IPS-18a (cell line): ENCODE measurements at regions not wholly inside any gene's neighbourhood (a gene's known extent, or its start where the extent isn't known, plus 50 kb on each side); places are given as distances from the start of the nearest gene placed in this dataset.
A peak's percentile ranks its signal among the peaks of the same experiment; 100 is the strongest.

ENCODE experiments used
- H3K27ac ChIP-seq: one replicate; pipeline ENCODE4 v1.5.1; 2013; ENCODE audit warnings: low read length
- H3K27me3 ChIP-seq: one replicate; pipeline ENCODE4 v1.6.1; 2013; ENCODE audit warnings: mild to moderate bottlenecking, low read length; ENCODE audit not compliant: control insufficient read depth, insufficient read depth
- H3K36me3 ChIP-seq: one replicate; pipeline ENCODE4 v1.6.1; 2013; ENCODE audit warnings: low read depth, low read length; ENCODE audit not compliant: control insufficient read depth
- H3K4me1 ChIP-seq: one replicate; pipeline ENCODE4 v1.6.1; 2013; ENCODE audit warnings: low read depth, low read length; ENCODE audit not compliant: control insufficient read depth
- H3K4me3 ChIP-seq: one replicate; pipeline ENCODE4 v1.5.1; 2013; ENCODE audit warnings: low read length
- H3K9ac ChIP-seq: one replicate; pipeline ENCODE4 v1.6.1; 2013; ENCODE audit warnings: mild to moderate bottlenecking, low read length, moderate library complexity
- H3K9me3 ChIP-seq: one replicate; pipeline ENCODE4 v1.6.1; 2013; ENCODE audit warnings: low read depth, low read length; ENCODE audit not compliant: control insufficient read depth

DNA sequence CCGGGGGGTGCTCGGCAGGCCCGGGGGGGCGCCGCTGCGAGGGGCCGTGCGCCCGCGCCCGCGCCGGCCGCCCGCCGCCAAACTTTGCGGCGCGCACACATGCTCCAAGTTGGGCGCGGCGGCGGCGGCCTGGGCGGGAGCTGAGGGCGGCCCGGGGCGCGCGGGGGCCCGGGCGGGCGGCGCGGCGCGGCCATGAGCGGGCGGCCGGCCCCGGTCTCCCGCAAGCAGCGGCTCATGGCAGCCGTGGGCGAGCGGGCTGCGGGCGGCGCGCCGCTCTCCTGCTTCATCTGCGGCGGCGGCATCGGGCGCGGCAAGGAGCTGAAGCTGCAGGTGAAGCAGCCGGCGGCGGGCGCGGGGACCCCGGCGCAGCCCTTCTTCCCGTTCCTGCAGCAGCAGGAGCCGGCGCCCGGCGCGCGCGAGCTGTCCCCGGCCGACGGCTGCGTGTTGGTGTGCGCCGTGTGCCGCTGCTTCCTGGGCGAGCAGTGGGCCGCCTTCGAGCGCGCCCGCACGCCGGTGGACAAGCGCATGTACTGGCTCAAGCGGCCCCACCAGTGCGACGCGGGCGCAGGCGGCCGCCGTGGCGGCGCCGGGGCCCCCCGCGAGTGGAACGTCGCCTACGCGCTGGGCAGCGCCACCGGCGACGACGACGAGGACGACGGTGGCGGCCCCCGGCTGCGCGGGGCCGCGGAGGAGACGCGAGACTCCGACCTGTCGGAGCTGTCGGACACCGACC is 57.2 kb upstream of the CIBAR2 start:
- H3K9me3 ChIP-seq = no peaks in the 10 kb centered on the region
- H3K4me3 ChIP-seq = peak overlapping the region; percentile 36
- peaks cover 18% of the 10 kb centered on the region for H3K4me1 ChIP-seq
- no peak overlapping the region for H3K9ac ChIP-seq
- peaks cover 30% of the 10 kb centered on the region for H3K27me3 ChIP-seq
- no peak overlapping the region for H3K27ac ChIP-seq
- no peaks in the 10 kb centered on the region for H3K36me3 ChIP-seq

DNA sequence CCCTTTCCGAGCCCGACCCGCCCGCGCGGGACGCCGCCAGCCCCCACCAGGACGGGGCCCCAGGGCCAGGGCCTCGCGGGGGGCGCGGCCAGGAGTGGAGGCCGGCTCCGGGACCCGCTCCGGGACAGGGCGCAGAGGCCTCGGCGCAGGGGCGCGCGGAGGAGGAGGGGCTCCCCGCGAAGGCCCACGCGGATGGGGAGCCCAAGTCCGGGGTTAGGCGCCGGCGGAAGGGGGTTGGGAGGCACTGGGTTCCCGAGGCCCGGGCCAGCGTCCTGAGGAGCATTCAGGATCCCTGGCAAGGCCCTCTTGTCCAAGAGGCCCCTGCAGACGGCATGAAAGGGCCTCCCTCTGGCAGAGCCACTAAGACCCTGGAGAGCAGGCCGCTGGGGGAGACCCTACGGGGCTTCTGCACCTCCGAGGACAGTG is 57.8 kb upstream of the CIBAR2 start:
- Histone ChIP-seq H3K9ac (no peak overlapping the region), H3K27me3 (peaks cover 30% of the 10 kb centered on the region), H3K4me1 (peaks cover 24% of the 10 kb centered on the region), H3K9me3 (no peaks in the 10 kb centered on the region), H3K27ac (no peak overlapping the region), H3K4me3 (peak overlapping the region; percentile 36), H3K36me3 (no peaks in the 10 kb centered on the region)

DNA sequence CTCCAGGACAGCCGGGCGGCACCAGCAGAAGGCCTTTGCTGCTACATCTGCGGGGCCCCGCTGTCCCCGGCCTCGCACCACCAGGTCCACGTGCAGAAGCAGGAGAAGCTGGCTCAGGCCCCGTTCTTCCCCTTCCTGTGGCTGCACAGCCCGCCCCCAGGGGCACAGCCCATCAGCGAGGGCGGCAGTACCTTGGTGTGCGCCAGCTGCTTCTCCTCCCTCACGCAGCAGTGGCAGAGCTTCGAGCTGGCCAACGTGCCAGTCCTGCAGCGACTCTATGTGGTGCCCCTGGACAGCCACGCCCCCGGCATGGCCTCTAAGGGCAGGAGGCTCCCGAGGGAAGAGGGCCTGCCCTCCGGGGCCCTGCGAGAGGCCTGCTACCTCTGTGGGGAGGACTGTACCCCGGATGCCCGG is 58.3 kb upstream of the CIBAR2 start:
- Histone ChIP-seq H3K9ac (no peak overlapping the region), H3K36me3 (no peaks in the 10 kb centered on the region), H3K4me1 (peaks cover 25% of the 10 kb centered on the region), H3K27ac (no peak overlapping the region), H3K9me3 (no peaks in the 10 kb centered on the region), H3K4me3 (no peak overlapping the region), H3K27me3 (peaks cover 30% of the 10 kb centered on the region)

DNA sequence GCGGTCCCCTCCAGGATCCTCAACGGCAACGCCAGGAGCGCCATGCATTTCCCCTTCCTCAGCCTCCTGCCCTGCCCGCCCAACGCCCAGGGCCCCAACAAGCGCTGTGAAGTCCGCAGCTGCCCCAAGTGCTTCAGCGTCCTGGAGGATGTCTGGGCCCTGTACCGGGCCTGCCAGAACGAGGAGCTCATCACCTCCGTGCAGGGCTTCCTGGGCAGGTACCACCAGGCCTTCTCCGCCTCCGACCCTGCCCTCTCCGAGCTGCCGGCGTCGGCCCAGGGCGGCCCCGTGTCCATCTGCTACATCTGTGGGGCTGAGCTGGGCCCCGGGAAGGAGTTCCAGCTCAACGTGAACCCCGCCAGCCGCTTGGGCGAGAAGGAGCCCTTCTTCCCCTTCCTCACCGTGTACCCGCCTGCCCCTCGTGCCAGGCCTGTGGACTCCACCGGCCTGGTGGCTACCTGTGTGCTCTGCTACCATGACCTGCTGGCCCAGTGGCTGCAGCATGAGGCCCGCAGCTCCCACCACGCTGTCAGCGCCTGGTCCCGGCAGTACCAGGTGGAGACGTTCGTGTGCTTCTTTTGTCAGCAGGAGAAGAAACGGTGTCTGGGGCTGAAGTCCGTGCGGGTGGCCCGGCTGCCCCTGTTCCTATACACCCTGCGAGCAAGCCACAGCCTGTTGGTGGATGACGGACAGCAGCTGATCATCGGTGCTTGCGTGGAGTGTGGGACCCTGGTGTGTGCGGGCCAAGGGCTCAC is 58.9 kb upstream of the CIBAR2 start:
- Histone ChIP-seq H3K27me3 (peaks cover 30% of the 10 kb centered on the region), H3K9ac (no peak overlapping the region), H3K9me3 (no peaks in the 10 kb centered on the region), H3K4me1 (peaks cover 25% of the 10 kb centered on the region), H3K27ac (no peak overlapping the region), H3K36me3 (no peaks in the 10 kb centered on the region), H3K4me3 (no peak overlapping the region)

DNA sequence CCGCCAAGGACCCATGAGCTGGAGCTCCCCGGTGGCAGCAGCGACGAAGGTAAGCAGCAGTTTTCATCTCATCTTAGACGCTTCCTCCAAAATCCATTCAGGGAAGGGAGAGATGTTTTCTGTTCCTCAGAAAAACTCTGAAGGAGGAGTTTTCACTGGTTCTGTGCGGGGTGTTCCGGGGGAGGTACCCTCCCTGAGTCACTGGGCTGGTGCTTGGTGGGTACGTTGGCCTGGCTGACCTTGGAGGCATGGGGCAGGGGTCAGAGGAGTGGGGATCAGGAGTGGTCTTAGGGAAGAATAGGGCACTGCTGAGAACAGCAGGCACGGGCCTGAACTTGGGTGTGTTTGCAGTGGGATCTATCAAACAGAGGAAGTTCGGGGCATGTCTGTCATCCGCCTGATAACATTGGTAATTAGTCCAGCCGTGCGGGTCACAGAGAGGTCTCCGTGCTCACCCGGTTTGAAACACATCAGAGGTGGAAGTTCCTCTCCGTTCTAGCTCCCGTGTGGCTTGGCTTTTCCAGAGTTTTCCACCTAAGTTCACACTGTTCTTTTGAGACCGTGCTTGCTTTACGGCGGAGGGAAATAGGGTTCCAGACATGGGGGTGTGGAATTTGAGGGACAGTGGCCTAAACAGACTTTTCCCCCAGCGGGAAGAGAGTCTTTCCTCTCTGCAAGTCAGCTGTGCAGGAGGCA is 59.6 kb upstream of the CIBAR2 start:
- Histone ChIP-seq H3K36me3 (no peaks in the 10 kb centered on the region), H3K9ac (no peak overlapping the region), H3K27ac (no peak overlapping the region), H3K27me3 (peaks cover 30% of the 10 kb centered on the region), H3K4me3 (no peak overlapping the region), H3K9me3 (no peaks in the 10 kb centered on the region), H3K4me1 (peaks cover 25% of the 10 kb centered on the region)

DNA sequence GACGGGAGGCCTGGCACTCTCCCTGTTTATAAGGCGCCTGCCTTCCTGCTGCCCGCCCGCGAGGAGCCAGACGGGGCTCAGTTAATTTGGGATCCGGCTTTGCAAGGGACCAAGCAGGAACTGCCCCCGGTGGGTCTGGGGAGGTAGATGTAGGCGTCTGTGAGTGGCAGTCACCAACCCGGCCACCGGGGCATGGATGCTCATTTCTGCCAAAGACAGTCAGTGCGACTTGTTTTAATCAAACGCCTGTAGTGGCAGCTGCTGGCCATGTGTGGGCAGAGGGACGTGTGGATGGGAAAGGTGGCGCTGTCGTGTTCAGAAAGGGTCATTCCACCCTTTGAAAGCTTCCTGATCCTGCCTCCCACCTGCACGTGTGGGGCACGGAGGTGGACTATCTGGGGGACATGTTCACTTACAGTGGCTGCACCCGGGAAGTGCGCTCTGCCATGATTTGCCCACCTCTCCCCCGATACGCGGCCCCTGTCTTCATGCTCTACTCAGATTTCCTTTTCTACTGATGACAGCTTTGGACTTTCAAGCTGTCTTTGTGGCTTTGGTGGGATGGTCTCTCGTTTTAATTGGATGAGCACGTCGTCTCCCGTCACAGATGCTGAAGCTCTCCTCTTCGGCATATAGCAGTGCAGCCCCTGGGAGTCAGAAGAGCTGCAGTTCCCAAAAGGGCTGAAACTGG is 60.3 kb upstream of the CIBAR2 start:
- no peaks in the 10 kb centered on the region for H3K9me3 ChIP-seq
- peaks cover 30% of the 10 kb centered on the region for H3K27me3 ChIP-seq
- H3K36me3 ChIP-seq = no peaks in the 10 kb centered on the region
- no peak overlapping the region for H3K4me3 ChIP-seq
- H3K27ac ChIP-seq = no peak overlapping the region
- H3K4me1 ChIP-seq = peaks cover 21% of the 10 kb centered on the region
- H3K9ac ChIP-seq = no peak overlapping the region

DNA sequence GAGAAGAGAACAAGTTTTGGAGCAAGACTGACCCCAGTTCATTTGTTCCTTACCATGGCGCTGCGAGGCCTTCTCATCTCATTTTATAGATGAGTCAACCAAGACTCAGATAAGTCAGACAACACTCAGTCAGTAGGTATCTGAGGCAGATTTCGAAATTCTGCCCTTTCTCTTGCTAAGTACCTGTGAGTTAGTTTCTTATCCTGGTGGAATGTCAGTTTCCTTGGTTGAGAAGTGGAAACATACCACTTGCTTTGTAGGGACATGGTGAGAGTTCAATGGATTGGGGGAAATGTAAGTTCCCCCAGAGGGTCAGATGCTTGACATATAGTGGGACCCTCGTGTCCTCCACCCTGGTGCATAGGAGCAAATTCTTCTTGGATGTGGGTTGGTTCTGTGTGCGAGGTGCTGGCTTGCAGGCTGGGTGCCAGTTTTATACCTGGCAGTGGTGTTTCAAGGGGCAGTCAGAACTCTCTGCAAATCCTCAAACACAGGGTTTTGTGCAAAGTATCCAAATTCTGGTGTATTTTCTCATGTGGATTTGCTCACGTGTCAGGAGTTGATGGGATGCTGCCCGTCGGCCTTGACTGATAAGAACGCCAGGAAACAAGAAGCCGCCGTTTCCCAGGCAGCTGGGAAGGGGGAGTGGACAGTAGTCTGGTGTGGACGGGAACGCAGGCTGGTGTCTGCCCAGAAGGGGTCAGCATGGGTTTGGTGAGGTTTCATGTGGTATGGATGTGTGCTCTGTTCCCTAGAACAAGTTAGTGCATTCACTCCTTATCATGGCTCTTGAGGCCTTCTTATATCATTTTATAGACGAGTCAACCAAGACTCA is 61.1 kb upstream of the CIBAR2 start:
- H3K9me3 ChIP-seq = no peaks in the 10 kb centered on the region
- no peaks in the 10 kb centered on the region for H3K36me3 ChIP-seq
- no peak overlapping the region for H3K9ac ChIP-seq
- H3K27ac ChIP-seq = no peak overlapping the region
- no peak overlapping the region for H3K4me3 ChIP-seq
- peaks cover 14% of the 10 kb centered on the region for H3K4me1 ChIP-seq
- peaks cover 30% of the 10 kb centered on the region for H3K27me3 ChIP-seq

DNA sequence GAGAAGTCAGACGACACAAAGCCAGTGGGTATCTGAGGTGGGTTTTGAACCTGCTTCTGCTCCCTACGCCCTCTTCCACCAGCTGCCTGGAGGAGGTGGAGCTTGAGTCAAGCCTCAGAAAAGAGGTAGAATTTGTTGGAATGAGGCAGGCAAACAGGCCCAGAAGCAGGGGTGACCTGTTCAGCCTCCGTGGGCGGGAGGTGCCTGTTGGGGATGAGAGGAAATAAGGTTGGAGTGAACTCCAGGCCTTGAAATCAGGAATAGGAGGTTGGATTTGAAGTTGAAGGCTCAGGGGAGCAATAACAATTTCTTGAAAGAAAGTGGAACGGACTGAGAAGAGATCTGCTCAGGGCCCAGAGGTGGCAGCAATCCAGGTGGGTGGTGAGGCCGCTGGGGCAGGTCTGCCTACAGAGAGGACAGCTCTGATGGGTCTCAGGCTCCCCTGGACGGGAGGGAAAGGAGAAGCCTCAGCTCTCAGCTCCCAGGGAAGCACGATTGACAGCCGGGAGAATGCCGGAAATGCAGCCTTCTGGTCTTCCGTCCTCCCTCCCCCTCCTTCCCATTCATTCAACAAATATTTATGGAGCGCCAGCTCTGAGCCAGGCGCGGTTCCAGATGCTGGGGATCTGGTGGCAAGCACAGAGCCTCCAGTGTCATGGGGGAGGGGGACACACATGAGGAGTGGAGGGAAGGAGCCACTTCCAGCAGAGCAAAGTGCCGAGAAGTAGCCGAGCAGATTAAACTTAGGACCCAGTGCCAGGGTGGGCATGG is 61.9 kb upstream of the CIBAR2 start:
- Histone ChIP-seq H3K9ac (no peak overlapping the region), H3K36me3 (no peaks in the 10 kb centered on the region), H3K4me3 (no peak overlapping the region), H3K9me3 (no peaks in the 10 kb centered on the region), H3K27ac (no peak overlapping the region), H3K4me1 (peaks cover 12% of the 10 kb centered on the region), H3K27me3 (peaks cover 30% of the 10 kb centered on the region)

DNA sequence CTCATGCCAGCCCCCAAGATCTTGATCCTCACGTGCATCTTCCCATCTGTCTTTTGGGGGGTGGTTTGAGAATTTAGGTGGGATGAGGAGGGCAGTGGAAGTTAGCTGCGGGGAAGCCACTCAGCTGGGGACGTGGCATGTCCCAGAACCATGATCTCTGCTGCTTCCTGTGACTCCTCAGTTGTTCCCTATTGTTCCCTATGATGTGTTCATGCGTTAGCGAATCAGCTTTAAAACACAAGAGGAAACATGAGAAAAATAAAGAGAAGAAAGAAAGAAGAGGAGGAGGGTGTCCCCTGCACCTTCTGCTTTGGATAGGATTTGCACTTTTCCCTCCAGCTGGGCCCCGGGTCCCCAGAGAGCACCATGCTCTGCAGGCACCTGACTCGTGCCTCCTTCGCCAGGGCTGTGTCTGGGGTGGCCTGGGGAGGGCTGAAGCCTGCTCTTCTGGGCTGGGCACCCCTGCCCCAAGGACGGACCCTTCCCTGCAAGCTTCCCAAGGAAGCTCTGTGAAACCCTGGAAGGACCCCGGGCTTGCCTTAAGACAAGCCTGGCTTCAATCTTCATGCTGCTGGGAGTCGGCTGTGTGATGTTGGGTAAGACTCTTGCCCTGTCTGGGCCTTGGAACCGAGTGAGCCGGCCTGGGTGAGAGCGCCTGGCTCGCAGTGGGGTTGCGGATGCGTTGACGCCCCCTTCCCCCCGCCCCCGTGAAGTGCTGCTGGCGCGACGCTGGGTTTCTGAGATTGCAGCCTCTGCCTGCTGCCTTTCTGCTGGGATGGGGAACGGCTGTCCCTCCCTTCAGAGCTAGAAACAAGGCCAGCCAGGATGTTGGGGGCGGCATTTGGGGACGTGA is 62.8 kb upstream of the CIBAR2 start:
- H3K9me3 ChIP-seq = no peaks in the 10 kb centered on the region
- H3K4me3 ChIP-seq = no peak overlapping the region
- no peak overlapping the region for H3K9ac ChIP-seq
- peaks cover 12% of the 10 kb centered on the region for H3K4me1 ChIP-seq
- peaks cover 24% of the 10 kb centered on the region for H3K27me3 ChIP-seq
- H3K27ac ChIP-seq = no peak overlapping the region
- no peaks in the 10 kb centered on the region for H3K36me3 ChIP-seq
